ENCODE measurements at regions not wholly inside any gene's neighbourhood (a gene's known extent, or its start where the extent isn't known, plus 50 kb on each side); places are given as distances from the start of the nearest gene placed in this dataset.

DNA sequence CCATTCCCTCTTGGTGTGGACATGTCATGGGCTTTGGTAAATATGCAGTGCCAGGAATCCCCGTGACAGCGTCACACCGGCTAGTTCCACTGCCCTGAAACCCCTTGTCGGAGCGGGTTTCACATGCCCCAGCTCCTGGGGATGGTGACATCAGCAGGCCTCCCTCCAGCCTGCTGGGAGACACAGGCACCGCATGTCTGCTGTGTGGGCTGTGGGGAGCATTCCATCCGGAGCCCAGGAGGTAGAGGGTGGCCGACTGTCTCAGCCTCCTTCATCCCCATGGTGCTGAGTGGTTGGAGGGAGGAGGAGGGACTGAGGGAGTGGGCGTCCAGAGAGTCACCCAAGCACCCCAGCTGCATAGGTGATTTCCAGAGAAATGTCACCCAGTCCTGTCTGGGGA, 1161.1 kb downstream of the BRD1 start:
- TF ChIP-seq EZH2 (IDR thresholded peaks at IDR 0.05; ENCODE audit: insufficient read depth, poor library complexity, severe bottlenecking) = no peak
- TF ChIP-seq EZH2phosphoT487 (IDR thresholded peaks at IDR 0.05; ENCODE audit: insufficient read depth, low read depth) = no peak
